ENCODE measurements at regions not wholly inside any gene's neighbourhood (a gene's known extent, or its start where the extent isn't known, plus 50 kb on each side); places are given as distances from the start of the nearest gene placed in this dataset.

GRCh38 chr3:102060814-102061213, 211.5 kb downstream of the NFKBIZ start (continued):
- TF ChIP-seq TIGD3 (CRISPR knock-in tag; IDR thresholded peaks at IDR 0.05; ENCODE audit: borderline replicate concordance) (no peak), GFI1 (CRISPR knock-in tag; IDR thresholded peaks at IDR 0.05; ENCODE audit: borderline replicate concordance) (no peak), PHF21A (CRISPR knock-in tag; IDR thresholded peaks at IDR 0.05) (0 out of 2 replicates have a peak, but pooled peaks have one; percentile 24), ZNF652 (CRISPR knock-in tag; IDR thresholded peaks at IDR 0.05; ENCODE audit: borderline replicate concordance, low read depth) (0 out of 2 replicates have a peak, but pooled peaks have one; percentile 43), ZNF546 (CRISPR knock-in tag; conservative IDR thresholded peaks at IDR 0.05) (no peak), MAX (IDR thresholded peaks at IDR 0.05) (peak; percentile 44; the same call in 1 of the 2 replicates), DPF2 (CRISPR knock-in tag; IDR thresholded peaks at IDR 0.05; ENCODE audit: borderline replicate concordance, low read depth) (no peak), ZNF7 (CRISPR knock-in tag; IDR thresholded peaks at IDR 0.05) (peak; percentile 77), MTERF4 (CRISPR knock-in tag; IDR thresholded peaks at IDR 0.05) (no peak), ZSCAN5A (CRISPR knock-in tag; IDR thresholded peaks at IDR 0.05; ENCODE audit: borderline replicate concordance) (no peak), ZNF883 (CRISPR knock-in tag; IDR thresholded peaks at IDR 0.05; ENCODE audit: not compliant biosample characterization) (no peak), FOXJ3 (CRISPR knock-in tag; IDR thresholded peaks at IDR 0.05; ENCODE audit: borderline replicate concordance) (no peak), MTF1 (CRISPR knock-in tag; IDR thresholded peaks at IDR 0.05) (no peak), ZNF501 (CRISPR knock-in tag; IDR thresholded peaks at IDR 0.05) (no peak), TEAD2 (CRISPR knock-in tag; IDR thresholded peaks at IDR 0.05) (no peak), THRA (CRISPR knock-in tag; IDR thresholded peaks at IDR 0.05; ENCODE audit: borderline replicate concordance) (no peak), ZNF781 (CRISPR knock-in tag; IDR thresholded peaks at IDR 0.05; ENCODE audit: borderline replicate concordance, not compliant biosample characterization) (no peak), JUND (CRISPR knock-in tag; IDR thresholded peaks at IDR 0.05) (peak; percentile 78), ZGPAT (CRISPR knock-in tag; IDR thresholded peaks at IDR 0.05) (no peak), PLSCR1 (CRISPR knock-in tag; IDR thresholded peaks at IDR 0.05; ENCODE audit: borderline replicate concordance) (no peak), MATR3 (CRISPR knock-in tag; IDR thresholded peaks at IDR 0.05) (no peak), FOXA3 (CRISPR knock-in tag; IDR thresholded peaks at IDR 0.05) (peak; percentile 26; the same call in 1 of the 2 replicates), ARNTL (CRISPR knock-in tag; IDR thresholded peaks at IDR 0.05) (no peak), FOSL2 (CRISPR knock-in tag; IDR thresholded peaks at IDR 0.05) (peak; percentile 96)
